Lower leg skin (tissue), 3 donors: ENCODE measurements at regions not wholly inside any gene's neighbourhood (a gene's known extent, or its start where the extent isn't known, plus 50 kb on each side); places are given as distances from the start of the nearest gene placed in this dataset.

Source experiments
- CTCF ChIP-seq, 3 donors: fragments of 450-650 bp; IDR thresholded peaks; one replicate each; pipeline ENCODE4 v1.5.1; 2016; ENCODE audit warnings: antibody characterized with exemption in 3 of 3, mild to moderate bottlenecking in 3 of 3, moderate library complexity in 2 of 3
- POLR2A ChIP-seq, 2 donors: fragments of 450-650 bp; IDR thresholded peaks; one replicate each; pipeline ENCODE4 v1.6.1; 2016 to 2017; ENCODE audit warnings: antibody characterized with exemption in 2 of 2, mild to moderate bottlenecking in 1 of 2, moderate library complexity in 1 of 2

- TF ChIP-seq POLR2A (IDR thresholded peaks at IDR 0.05) (no peak), CTCF (IDR thresholded peaks at IDR 0.05) (no peak)
Observed at GRCh38 chr11:45489281-45489905, 176.0 kb downstream of the CHST1 start.
